Vagina (tissue), 2 donors: ENCODE measurements at regions not wholly inside any gene's neighbourhood (a gene's known extent, or its start where the extent isn't known, plus 50 kb on each side); places are given as distances from the start of the nearest gene placed in this dataset.

Experiments used
- CTCF ChIP-seq, 3 experiments: fragments of 450-650 bp in 2 of 3; fragments of 200-600 bp in 1 of 3; sonication (generic) in 1 of 3; IDR thresholded peaks; one replicate each; pipeline ENCODE4 v1.5.1; 2017 to 2019; ENCODE audit warnings: antibody characterized with exemption in 3 of 3, mild to moderate bottlenecking in 2 of 3, moderate library complexity in 2 of 3
- POLR2A ChIP-seq, 2 donors: fragments of 450-650 bp; IDR thresholded peaks; one replicate each; pipeline ENCODE4 v1.6.1; 2017; ENCODE audit warnings: antibody characterized with exemption in 2 of 2, mild to moderate bottlenecking in 2 of 2, moderate library complexity in 2 of 2
- POLR2AphosphoS5 ChIP-seq, 2 donors: sonication (generic); formaldehyde crosslinking; IDR thresholded peaks; one replicate each; pipeline ENCODE4 v1.9.0; 2017; ENCODE audit warnings: antibody characterized with exemption in 2 of 2, mild to moderate bottlenecking in 2 of 2, low read depth in 1 of 2; ENCODE audit not compliant: insufficient read depth in 1 of 2

GRCh38 chr7:85895835-85896234 lies 709.0 kb upstream of the SEMA3D start:
- TF ChIP-seq CTCF (IDR thresholded peaks at IDR 0.05) (no peak), POLR2A (IDR thresholded peaks at IDR 0.05) (no peak), POLR2AphosphoS5 (IDR thresholded peaks at IDR 0.05; ENCODE audit: insufficient read depth in 1 of 2, low read depth in 1 of 2) (no peak)
